ENCODE measurements at regions not wholly inside any gene's neighbourhood (a gene's known extent, or its start where the extent isn't known, plus 50 kb on each side); places are given as distances from the start of the nearest gene placed in this dataset.

DNA sequence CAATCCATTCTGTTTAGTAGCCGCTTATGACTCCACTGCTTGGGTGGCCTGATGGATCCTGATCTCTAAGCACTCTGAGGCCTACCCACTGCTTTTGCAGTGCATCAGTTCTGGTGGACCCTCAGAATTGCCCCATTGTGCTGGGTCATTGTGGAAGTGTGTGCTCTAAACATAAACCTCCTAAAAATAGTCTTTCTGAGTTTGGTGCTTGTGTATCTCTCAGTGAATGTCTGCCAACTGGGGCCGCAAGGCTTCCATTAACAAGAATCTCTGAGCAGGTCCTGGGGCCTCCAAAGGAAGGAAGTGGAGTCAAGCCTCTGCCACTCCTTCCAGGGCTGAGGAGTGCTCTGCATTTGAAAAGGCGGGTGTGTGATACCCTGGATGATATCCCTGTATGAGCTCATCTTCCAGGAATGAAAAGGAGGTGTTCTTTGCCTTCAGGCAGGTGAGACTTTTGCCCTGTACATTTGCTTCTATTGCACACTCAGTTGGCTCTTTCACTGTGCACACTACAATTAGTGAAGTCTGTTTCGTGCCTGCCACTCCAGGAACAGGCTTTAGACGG lies 80.0 kb upstream of the CACNA2D3 start:
- Histone ChIP-seq H3F3A (ENCODE audit: insufficient read depth) (no peaks in the 10 kb centered on the region), H3K4me2 (ENCODE audit: unreplicated experiment) (no peak overlapping the region), H4K20me1 (ENCODE audit: insufficient read depth) (no peaks in the 10 kb centered on the region), H3K9me3 (ENCODE audit: low read depth) (no peaks in the 10 kb centered on the region), H3K4me1 (ENCODE audit: insufficient read depth) (no peaks in the 10 kb centered on the region), H3K9ac (no peak overlapping the region), H2AFZ (no peak overlapping the region), H3K9me2 (ENCODE audit: insufficient read depth) (no peaks in the 10 kb centered on the region), H3K79me2 (ENCODE audit: insufficient read depth) (no peaks in the 10 kb centered on the region), H3K4me3 (no peak overlapping the region), H3K36me3 (ENCODE audit: low read depth) (no peaks in the 10 kb centered on the region), H3K27ac (no peak overlapping the region), H3K27me3 (replicated peaks; ENCODE audit: insufficient read depth) (no peaks in the 10 kb centered on the region)
- no peak for DNase-seq
- TF ChIP-seq EZH2phosphoT487 (IDR thresholded peaks at IDR 0.05; ENCODE audit: insufficient read depth, low read depth) (no peak), EZH2 (IDR thresholded peaks at IDR 0.05; ENCODE audit: insufficient read depth, poor library complexity, severe bottlenecking) (no peak)
- WGBS, 2 experiments (ENCODE audit: low coverage in 1 of 2, low lambda C conversion rate in 2 of 2, missing lambda C conversion rate in 2 of 2), result 43 to 49% methylated on average over 5 of the region's 5 CpGs
- in situ Hi-C loops (cut with MboI), result no loop called here

DNA sequence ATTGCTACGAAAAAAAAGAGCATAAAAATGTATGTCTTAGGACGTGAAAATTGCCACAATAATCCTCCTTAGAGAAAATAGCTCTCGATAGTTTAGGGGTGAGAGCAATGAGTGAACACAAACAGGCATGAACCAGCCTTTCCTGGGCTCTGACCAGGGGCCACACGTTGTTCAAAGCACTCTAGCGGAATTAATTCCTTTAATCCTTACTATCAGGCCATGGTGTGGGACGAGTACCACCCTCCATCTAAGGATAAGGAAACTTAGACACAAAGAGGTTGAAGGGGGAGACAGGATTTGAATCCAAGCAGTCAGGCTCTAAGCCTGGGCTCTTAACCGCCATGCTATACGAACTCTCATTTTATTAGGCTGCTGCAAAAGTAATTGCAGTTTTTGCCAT lies 81.9 kb upstream of the CACNA2D3 start:
- in situ Hi-C loops (cut with MboI), result no loop called here
- no peak for DNase-seq
- Histone ChIP-seq H3K9ac (no peak overlapping the region), H2AFZ (no peak overlapping the region), H4K20me1 (ENCODE audit: insufficient read depth) (no peaks in the 10 kb centered on the region), H3K27me3 (replicated peaks; ENCODE audit: insufficient read depth) (no peaks in the 10 kb centered on the region), H3K9me3 (ENCODE audit: low read depth) (no peaks in the 10 kb centered on the region), H3F3A (ENCODE audit: insufficient read depth) (no peaks in the 10 kb centered on the region), H3K36me3 (ENCODE audit: low read depth) (no peaks in the 10 kb centered on the region), H3K4me3 (no peak overlapping the region), H3K4me1 (ENCODE audit: insufficient read depth) (no peaks in the 10 kb centered on the region), H3K4me2 (ENCODE audit: unreplicated experiment) (no peak overlapping the region), H3K27ac (no peak overlapping the region), H3K79me2 (ENCODE audit: insufficient read depth) (no peaks in the 10 kb centered on the region), H3K9me2 (ENCODE audit: insufficient read depth) (no peaks in the 10 kb centered on the region)
- 33% methylated on average over 8 of the region's 8 CpGs for WGBS, 2 experiments (ENCODE audit: low coverage in 1 of 2, low lambda C conversion rate in 2 of 2, missing lambda C conversion rate in 2 of 2)
- TF ChIP-seq EZH2phosphoT487 (IDR thresholded peaks at IDR 0.05; ENCODE audit: insufficient read depth, low read depth), result no peak
- no peak for TF ChIP-seq EZH2 (IDR thresholded peaks at IDR 0.05; ENCODE audit: insufficient read depth, poor library complexity, severe bottlenecking)

GRCh38 chr3:54038391-54038790 lies 84.0 kb upstream of the CACNA2D3 start:
- 30 to 32% methylated on average over 4 of the region's 4 CpGs for WGBS, 2 experiments (ENCODE audit: low coverage in 1 of 2, low lambda C conversion rate in 2 of 2, missing lambda C conversion rate in 2 of 2)
- Histone ChIP-seq H3K4me2 (ENCODE audit: unreplicated experiment) (no peak overlapping the region), H3F3A (ENCODE audit: insufficient read depth) (no peaks in the 10 kb centered on the region), H3K9me2 (ENCODE audit: insufficient read depth) (no peaks in the 10 kb centered on the region), H3K4me1 (ENCODE audit: insufficient read depth) (no peaks in the 10 kb centered on the region), H3K79me2 (ENCODE audit: insufficient read depth) (no peaks in the 10 kb centered on the region), H3K9me3 (ENCODE audit: low read depth) (no peaks in the 10 kb centered on the region), H4K20me1 (ENCODE audit: insufficient read depth) (no peaks in the 10 kb centered on the region), H2AFZ (no peak overlapping the region), H3K36me3 (ENCODE audit: low read depth) (no peaks in the 10 kb centered on the region), H3K4me3 (no peak overlapping the region), H3K27ac (no peak overlapping the region), H3K9ac (no peak overlapping the region), H3K27me3 (replicated peaks; ENCODE audit: insufficient read depth) (no peaks in the 10 kb centered on the region)
- in situ Hi-C loops (cut with MboI), result no loop called here
- DNase-seq, result no peak
- no peak for TF ChIP-seq EZH2 (IDR thresholded peaks at IDR 0.05; ENCODE audit: insufficient read depth, poor library complexity, severe bottlenecking)
- no peak for TF ChIP-seq EZH2phosphoT487 (IDR thresholded peaks at IDR 0.05; ENCODE audit: insufficient read depth, low read depth)

GRCh38 chr3:54036543-54036942 lies 85.8 kb upstream of the CACNA2D3 start:
- Histone ChIP-seq H3K79me2 (ENCODE audit: insufficient read depth) (no peaks in the 10 kb centered on the region), H3K9me2 (ENCODE audit: insufficient read depth) (no peaks in the 10 kb centered on the region), H3K9ac (no peak overlapping the region), H3K9me3 (ENCODE audit: low read depth) (no peaks in the 10 kb centered on the region), H4K20me1 (ENCODE audit: insufficient read depth) (no peaks in the 10 kb centered on the region), H3K4me3 (no peak overlapping the region), H2AFZ (no peak overlapping the region), H3K4me1 (ENCODE audit: insufficient read depth) (no peaks in the 10 kb centered on the region), H3K4me2 (ENCODE audit: unreplicated experiment) (no peak overlapping the region), H3K27ac (no peak overlapping the region), H3K36me3 (ENCODE audit: low read depth) (no peaks in the 10 kb centered on the region), H3F3A (ENCODE audit: insufficient read depth) (no peaks in the 10 kb centered on the region), H3K27me3 (replicated peaks; ENCODE audit: insufficient read depth) (no peaks in the 10 kb centered on the region)
- no peak for TF ChIP-seq EZH2 (IDR thresholded peaks at IDR 0.05; ENCODE audit: insufficient read depth, poor library complexity, severe bottlenecking)
- TF ChIP-seq EZH2phosphoT487 (IDR thresholded peaks at IDR 0.05; ENCODE audit: insufficient read depth, low read depth), result no peak
- in situ Hi-C loops (cut with MboI), result no loop called here
- WGBS, 2 experiments (ENCODE audit: low coverage in 1 of 2, low lambda C conversion rate in 2 of 2, missing lambda C conversion rate in 2 of 2), result 28 to 46% methylated on average over 2 of the region's 2 CpGs
- no peak for DNase-seq

- Histone ChIP-seq H3K27ac (no peak overlapping the region), H3K4me1 (ENCODE audit: insufficient read depth) (no peaks in the 10 kb centered on the region), H3F3A (ENCODE audit: insufficient read depth) (no peaks in the 10 kb centered on the region), H3K79me2 (ENCODE audit: insufficient read depth) (no peaks in the 10 kb centered on the region), H3K9me3 (ENCODE audit: low read depth) (no peaks in the 10 kb centered on the region), H3K9ac (no peak overlapping the region), H3K36me3 (ENCODE audit: low read depth) (no peaks in the 10 kb centered on the region), H2AFZ (no peak overlapping the region), H3K4me3 (no peak overlapping the region), H3K27me3 (replicated peaks; ENCODE audit: insufficient read depth) (no peaks in the 10 kb centered on the region), H3K4me2 (ENCODE audit: unreplicated experiment) (no peak overlapping the region), H4K20me1 (ENCODE audit: insufficient read depth) (no peaks in the 10 kb centered on the region), H3K9me2 (ENCODE audit: insufficient read depth) (no peaks in the 10 kb centered on the region)
- no peak for DNase-seq
- 47 to 67% methylated on average over 4 of the region's 4 CpGs for WGBS, 2 experiments (ENCODE audit: low coverage in 1 of 2, low lambda C conversion rate in 2 of 2, missing lambda C conversion rate in 2 of 2)
- in situ Hi-C loops (cut with MboI), result no loop called here
- TF ChIP-seq EZH2phosphoT487 (IDR thresholded peaks at IDR 0.05; ENCODE audit: insufficient read depth, low read depth) (no peak), EZH2 (IDR thresholded peaks at IDR 0.05; ENCODE audit: insufficient read depth, poor library complexity, severe bottlenecking) (no peak)
These were observed 87.4 kb upstream of the CACNA2D3 start for GRCh38 chr3:54034971-54035370.

All from GM23248 (cell line).